Breast epithelium (tissue), 4 donors: ENCODE measurements at regions not wholly inside any gene's neighbourhood (a gene's known extent, or its start where the extent isn't known, plus 50 kb on each side); places are given as distances from the start of the nearest gene placed in this dataset.

Source experiments
- DNase-seq, 2 donors: peaks; one replicate each; pipeline ENCODE4 v3.0.0-alpha.2; 2019; ENCODE audit warnings: low spot score in 2 of 2
- H3K27ac ChIP-seq, 2 donors: fragments of 200-600 bp; sonication (generic) in 1 of 2; one replicate each; pipeline ENCODE4 v1.5.1; 2016 to 2019; ENCODE audit warnings: mild to moderate bottlenecking in 1 of 2
- H3K27me3 ChIP-seq, 2 donors: fragments of 200-600 bp; sonication (generic) in 1 of 2; one replicate each; pipeline versions ENCODE4 v1.5.1 to v1.6.0; 2017 to 2019; ENCODE audit warnings: control low read depth in 1 of 2, mild to moderate bottlenecking in 1 of 2
- H3K36me3 ChIP-seq: fragments of 200-600 bp; one replicate; pipeline ENCODE4 v1.5.1; 2019
- H3K4me1 ChIP-seq, 2 donors: fragments of 200-600 bp; sonication (generic); one replicate each; pipeline ENCODE4 v1.5.1; 2016 to 2019; ENCODE audit warnings: control low read depth in 1 of 2
- H3K4me3 ChIP-seq, 3 donors: fragments of 200-600 bp; sonication (generic); 1 replicate in 2 of 3; 2 replicates in 1 of 3; pipeline ENCODE4 v1.5.1; 2016 to 2019; ENCODE audit warnings: mild to moderate bottlenecking in 3 of 3, moderate library complexity in 2 of 3
- H3K9me3 ChIP-seq, 2 donors: fragments of 200-600 bp; sonication (generic) in 1 of 2; one replicate each; pipeline ENCODE4 v1.5.1; 2016 to 2019; ENCODE audit warnings: control low read depth in 1 of 2
- POLR2A ChIP-seq: fragments of 450-650 bp; IDR thresholded peaks from one replicate; pipeline ENCODE4 v1.6.1; 2016; ENCODE audit warnings: antibody characterized with exemption, mild to moderate bottlenecking, moderate library complexity
- POLR2AphosphoS5 ChIP-seq, 3 donors: sonication (generic); formaldehyde crosslinking; IDR thresholded peaks; one replicate each; pipeline ENCODE4 v1.6.1; 2017; ENCODE audit warnings: antibody characterized with exemption in 3 of 3
- intact Hi-C: fragments of 100-400 bp; cut with DNase I; formaldehyde crosslinking; loops from one replicate; pipeline ENCODE4 v1.15.1; 2023; ENCODE audit warnings: low total_unique reads
- TF ChIP-seq, protein P1 (sequence below), 3 donors: fragments of 450-650 bp; IDR thresholded peaks; one replicate each; pipeline ENCODE4 v1.5.1; 2016 to 2017; ENCODE audit warnings: antibody characterized with exemption in 3 of 3, mild to moderate bottlenecking in 3 of 3, moderate library complexity in 3 of 3

GRCh38 chr5:33114361-33114760 lies 326.4 kb upstream of the TARS1 start:
- DNase-seq = no peak
- Histone ChIP-seq H3K4me3 (no peak overlapping the region), H3K36me3 (no peaks in the 10 kb centered on the region), H3K9me3 (peaks cover 0 to 13% of the 10 kb centered on the region in 2 donors), H3K27me3 (no peaks in the 10 kb centered on the region), H3K4me1 (no peaks in the 10 kb centered on the region), H3K27ac (no peak overlapping the region)
- TF ChIP-seq, protein P1, sequence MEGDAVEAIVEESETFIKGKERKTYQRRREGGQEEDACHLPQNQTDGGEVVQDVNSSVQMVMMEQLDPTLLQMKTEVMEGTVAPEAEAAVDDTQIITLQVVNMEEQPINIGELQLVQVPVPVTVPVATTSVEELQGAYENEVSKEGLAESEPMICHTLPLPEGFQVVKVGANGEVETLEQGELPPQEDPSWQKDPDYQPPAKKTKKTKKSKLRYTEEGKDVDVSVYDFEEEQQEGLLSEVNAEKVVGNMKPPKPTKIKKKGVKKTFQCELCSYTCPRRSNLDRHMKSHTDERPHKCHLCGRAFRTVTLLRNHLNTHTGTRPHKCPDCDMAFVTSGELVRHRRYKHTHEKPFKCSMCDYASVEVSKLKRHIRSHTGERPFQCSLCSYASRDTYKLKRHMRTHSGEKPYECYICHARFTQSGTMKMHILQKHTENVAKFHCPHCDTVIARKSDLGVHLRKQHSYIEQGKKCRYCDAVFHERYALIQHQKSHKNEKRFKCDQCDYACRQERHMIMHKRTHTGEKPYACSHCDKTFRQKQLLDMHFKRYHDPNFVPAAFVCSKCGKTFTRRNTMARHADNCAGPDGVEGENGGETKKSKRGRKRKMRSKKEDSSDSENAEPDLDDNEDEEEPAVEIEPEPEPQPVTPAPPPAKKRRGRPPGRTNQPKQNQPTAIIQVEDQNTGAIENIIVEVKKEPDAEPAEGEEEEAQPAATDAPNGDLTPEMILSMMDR (IDR thresholded peaks at IDR 0.05) = no peak
- no peak for TF ChIP-seq POLR2AphosphoS5 (IDR thresholded peaks at IDR 0.05)
- no peak for TF ChIP-seq POLR2A
- intact Hi-C loops = no loop called here

DNA sequence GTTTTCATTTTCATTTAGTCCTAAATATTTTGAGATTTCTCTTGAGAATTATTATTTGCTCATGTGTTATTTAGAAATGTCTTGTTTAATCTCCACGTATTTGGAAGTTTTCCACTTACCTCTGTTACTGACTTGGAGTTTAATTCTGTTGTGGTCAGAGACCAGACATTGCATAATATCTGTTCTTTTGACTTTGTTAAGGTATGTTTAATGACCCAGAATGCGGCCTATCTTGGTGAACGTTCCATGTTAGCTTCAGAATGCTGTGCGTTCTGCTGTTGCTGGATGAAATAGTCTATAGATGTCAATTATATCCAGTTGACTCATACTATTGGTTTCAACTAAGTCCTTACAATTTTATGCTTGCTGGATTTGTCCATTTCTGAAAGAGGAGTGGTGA lies 325.3 kb upstream of the TARS1 start:
- no peak overlapping the region for H3K27ac ChIP-seq
- H3K36me3 ChIP-seq = no peaks in the 10 kb centered on the region
- no peak overlapping the region for H3K4me3 ChIP-seq
- H3K9me3 ChIP-seq = peaks cover 0 to 13% of the 10 kb centered on the region in 2 donors
- H3K27me3 ChIP-seq = no peaks in the 10 kb centered on the region
- TF ChIP-seq, protein P1 (IDR thresholded peaks at IDR 0.05) = no peak
- TF ChIP-seq POLR2AphosphoS5 (IDR thresholded peaks at IDR 0.05) (no peak), POLR2A (no peak)
- H3K4me1 ChIP-seq = no peaks in the 10 kb centered on the region
- no peak for DNase-seq
- intact Hi-C loops = no loop called here

DNA sequence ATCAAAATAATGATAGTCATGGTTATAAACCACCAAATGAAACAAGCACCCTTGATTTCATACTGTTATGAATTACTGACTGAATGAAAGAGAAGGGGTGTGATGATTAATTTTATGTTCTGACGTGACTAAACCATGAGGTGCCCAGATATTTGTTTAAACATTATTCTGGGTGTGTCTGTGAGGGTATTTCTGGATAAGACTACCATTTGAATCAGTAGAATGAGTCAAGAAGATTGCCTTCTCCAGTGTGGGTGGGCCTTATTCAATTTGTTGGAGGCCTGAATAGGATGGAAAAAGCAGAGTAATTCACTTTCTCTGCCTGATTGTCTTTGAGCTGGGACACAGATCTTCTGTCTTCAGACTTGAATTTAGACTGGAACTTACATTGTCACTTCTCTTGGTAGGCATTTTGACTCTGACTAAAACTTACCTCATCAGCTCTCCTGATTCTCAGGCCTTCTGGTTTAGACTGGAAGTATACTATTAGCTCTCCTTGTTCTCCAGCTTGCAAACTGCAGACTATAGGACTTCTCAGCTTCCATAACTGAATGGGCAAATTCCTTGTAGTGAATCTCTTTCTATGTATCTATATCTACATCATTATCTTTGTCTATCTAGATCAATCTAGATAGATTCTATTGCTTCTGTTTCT lies 321.9 kb upstream of the TARS1 start:
- TF ChIP-seq POLR2AphosphoS5 (IDR thresholded peaks at IDR 0.05) = no peak
- TF ChIP-seq, protein P1 (IDR thresholded peaks at IDR 0.05) = no peak
- no peak for TF ChIP-seq POLR2A
- intact Hi-C loops = no loop called here

GRCh38 chr5:33120671-33121070 lies 320.1 kb upstream of the TARS1 start:
- TF ChIP-seq POLR2AphosphoS5 (IDR thresholded peaks at IDR 0.05) (no peak), POLR2A (no peak)
- TF ChIP-seq, protein P1 (IDR thresholded peaks at IDR 0.05) = no peak
- H3K4me3 ChIP-seq = no peak overlapping the region
- no peak for DNase-seq

More for the DNA sequence above, 321.9 kb upstream of the TARS1 start:
- H3K4me1 ChIP-seq = no peaks in the 10 kb centered on the region
- no peaks in the 10 kb centered on the region for H3K36me3 ChIP-seq
- peaks cover 0 to 8% of the 10 kb centered on the region in 2 donors for H3K9me3 ChIP-seq
- no peak overlapping the region for H3K4me3 ChIP-seq
- H3K27ac ChIP-seq = no peak overlapping the region
- no peaks in the 10 kb centered on the region for H3K27me3 ChIP-seq
- DNase-seq = no peak

DNA sequence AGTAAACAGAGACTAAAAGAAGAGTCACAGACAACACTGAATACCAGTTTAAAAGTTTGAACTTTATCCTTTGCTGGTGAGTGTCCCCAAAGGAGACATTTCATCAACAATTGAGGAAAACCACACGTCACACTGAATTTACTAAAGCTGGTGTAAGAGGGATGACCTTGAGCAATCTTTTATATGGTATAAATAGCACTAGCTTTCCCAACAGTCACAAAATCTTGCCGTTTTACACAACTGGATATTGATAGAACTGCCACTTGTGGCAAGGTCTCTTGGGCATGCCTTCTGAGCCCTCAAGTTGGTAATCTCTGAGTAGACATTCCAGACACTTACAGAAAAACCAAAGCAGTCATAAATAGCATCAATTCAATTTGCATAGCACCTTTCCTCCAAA lies 311.5 kb upstream of the TARS1 start:
- no peak for TF ChIP-seq POLR2A
- no peak for TF ChIP-seq POLR2AphosphoS5 (IDR thresholded peaks at IDR 0.05)
- TF ChIP-seq, protein P1 (IDR thresholded peaks at IDR 0.05) = no peak
- peaks cover 25 to 39% of the 10 kb centered on the region in 2 donors for H3K9me3 ChIP-seq

More at GRCh38 chr5:33120671-33121070, 320.1 kb upstream of the TARS1 start:
- no peaks in the 10 kb centered on the region for H3K36me3 ChIP-seq
- H3K4me1 ChIP-seq = no peaks in the 10 kb centered on the region
- no peaks in the 10 kb centered on the region for H3K9me3 ChIP-seq
- intact Hi-C loops = no loop called here
- no peak overlapping the region for H3K27ac ChIP-seq
- H3K27me3 ChIP-seq = no peaks in the 10 kb centered on the region

More for the DNA sequence above, 311.5 kb upstream of the TARS1 start:
- no peak for DNase-seq
- H3K27me3 ChIP-seq = no peaks in the 10 kb centered on the region
- intact Hi-C loops = no loop called here
- H3K27ac ChIP-seq = no peak overlapping the region
- H3K4me3 ChIP-seq = no peak overlapping the region
- no peaks in the 10 kb centered on the region for H3K36me3 ChIP-seq
- H3K4me1 ChIP-seq = no peaks in the 10 kb centered on the region
